Cardiac muscle cell (in vitro differentiated cells and primary cell): ENCODE measurements at regions not wholly inside any gene's neighbourhood (a gene's known extent, or its start where the extent isn't known, plus 50 kb on each side); places are given as distances from the start of the nearest gene placed in this dataset.

Source experiments
- DNase-seq, 2 donors: peaks; one replicate each; pipeline versions ENCODE4 v3.0.0 to v3.0.0-alpha.2; 2010 to 2017; ENCODE audit warnings: low read depth in 1 of 2, low spot score in 1 of 2
- H3K27ac ChIP-seq: fragments of 200-600 bp; sonication (generic); 2 replicates; pipeline ENCODE4 v1.5.1; 2016
- H3K27me3 ChIP-seq: fragments of 200-600 bp; sonication (generic); 2 replicates; pipeline ENCODE4 v1.6.0; 2016; ENCODE audit warnings: control low read depth
- H3K36me3 ChIP-seq: fragments of 200-600 bp; sonication (generic); 2 replicates; pipeline ENCODE4 v1.5.1; 2016; ENCODE audit warnings: control low read depth
- H3K4me1 ChIP-seq: fragments of 200-600 bp; sonication (generic); 2 replicates; pipeline ENCODE4 v1.8.1; 2017; ENCODE audit warnings: low read depth, mild to moderate bottlenecking, mixed run types
- H3K4me3 ChIP-seq: fragments of 200-600 bp; sonication (generic); 2 replicates; pipeline ENCODE4 v1.5.1; 2016; ENCODE audit warnings: mild to moderate bottlenecking
- H3K9me3 ChIP-seq: fragments of 200-600 bp; sonication (generic); 2 replicates; pipeline ENCODE4 v1.5.1; 2017; ENCODE audit warnings: low read depth, mild to moderate bottlenecking, control low read depth
- TF ChIP-seq, protein P1 (sequence below): IDR thresholded peaks from 2 replicates; pipeline ENCODE4 v1.5.1; 2012; ENCODE audit warnings: low read depth, mild to moderate bottlenecking, low read length

DNA sequence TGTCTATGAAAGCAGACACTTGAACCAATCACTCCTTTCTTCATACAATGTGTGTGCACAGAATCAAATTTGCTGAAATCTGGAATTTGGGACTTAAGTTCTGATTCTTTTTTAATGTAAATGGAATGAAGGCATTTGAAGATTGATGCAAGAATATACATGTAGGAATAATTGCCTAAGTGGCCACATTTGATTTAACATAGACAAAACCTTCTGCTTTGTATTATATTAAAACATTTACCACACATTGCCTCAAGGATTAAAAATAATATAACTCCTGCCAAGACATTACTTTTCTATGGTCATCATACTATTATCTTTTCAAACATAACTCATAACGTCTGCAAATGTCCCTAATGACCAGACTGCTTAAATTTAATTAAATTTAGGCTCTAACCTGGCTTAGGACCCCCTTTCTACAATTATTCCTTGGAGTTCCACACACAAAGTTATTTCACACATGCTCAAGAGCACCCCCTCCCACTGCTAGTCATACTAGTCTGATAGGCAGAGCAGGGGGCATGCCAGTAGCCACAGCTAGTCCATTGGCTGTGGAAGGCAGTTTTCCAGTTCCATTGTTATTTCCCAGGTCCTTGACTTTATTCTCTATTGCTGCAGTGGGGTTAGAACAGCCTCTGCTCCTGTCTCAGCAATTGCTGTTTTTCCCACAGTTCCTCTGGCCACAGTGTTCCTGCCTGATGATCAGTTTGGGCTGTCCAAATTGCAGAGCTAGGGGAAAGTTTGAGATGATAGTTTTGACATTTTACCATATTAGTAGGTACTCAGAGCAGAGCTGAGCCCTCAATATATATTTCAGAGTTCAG lies 360.6 kb upstream of the GRAMD2B start:
- Histone ChIP-seq H3K27ac (no peak overlapping the region), H3K4me1 (no peaks in the 10 kb centered on the region), H3K36me3 (no peaks in the 10 kb centered on the region), H3K4me3 (no peak overlapping the region), H3K27me3 (no peaks in the 10 kb centered on the region), H3K9me3 (no peaks in the 10 kb centered on the region)
- TF ChIP-seq, protein P1, sequence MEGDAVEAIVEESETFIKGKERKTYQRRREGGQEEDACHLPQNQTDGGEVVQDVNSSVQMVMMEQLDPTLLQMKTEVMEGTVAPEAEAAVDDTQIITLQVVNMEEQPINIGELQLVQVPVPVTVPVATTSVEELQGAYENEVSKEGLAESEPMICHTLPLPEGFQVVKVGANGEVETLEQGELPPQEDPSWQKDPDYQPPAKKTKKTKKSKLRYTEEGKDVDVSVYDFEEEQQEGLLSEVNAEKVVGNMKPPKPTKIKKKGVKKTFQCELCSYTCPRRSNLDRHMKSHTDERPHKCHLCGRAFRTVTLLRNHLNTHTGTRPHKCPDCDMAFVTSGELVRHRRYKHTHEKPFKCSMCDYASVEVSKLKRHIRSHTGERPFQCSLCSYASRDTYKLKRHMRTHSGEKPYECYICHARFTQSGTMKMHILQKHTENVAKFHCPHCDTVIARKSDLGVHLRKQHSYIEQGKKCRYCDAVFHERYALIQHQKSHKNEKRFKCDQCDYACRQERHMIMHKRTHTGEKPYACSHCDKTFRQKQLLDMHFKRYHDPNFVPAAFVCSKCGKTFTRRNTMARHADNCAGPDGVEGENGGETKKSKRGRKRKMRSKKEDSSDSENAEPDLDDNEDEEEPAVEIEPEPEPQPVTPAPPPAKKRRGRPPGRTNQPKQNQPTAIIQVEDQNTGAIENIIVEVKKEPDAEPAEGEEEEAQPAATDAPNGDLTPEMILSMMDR: no peak
- no peak for DNase-seq

DNA sequence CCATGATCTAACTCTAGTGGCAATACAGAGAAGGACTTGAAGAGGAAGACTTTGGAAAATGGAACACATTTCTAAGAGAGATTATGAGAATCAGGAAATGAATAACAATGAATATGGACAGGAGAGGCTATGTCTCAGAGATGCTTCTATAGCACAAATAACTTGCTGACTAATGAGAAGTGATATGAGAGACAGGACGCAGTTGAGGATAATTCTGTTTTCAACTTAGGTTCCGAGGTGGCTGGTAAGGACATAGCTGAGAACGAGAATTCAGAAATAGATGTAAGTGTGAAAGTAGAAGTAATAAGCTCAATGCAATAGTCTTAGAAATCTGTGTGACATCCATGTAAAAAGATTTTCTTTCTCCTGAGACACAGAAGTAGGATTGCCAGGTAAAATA lies 358.1 kb upstream of the GRAMD2B start:
- TF ChIP-seq, protein P1: no peak
- H3K27ac ChIP-seq: no peak overlapping the region
- no peak for DNase-seq
- H3K4me3 ChIP-seq: no peak overlapping the region
- H3K36me3 ChIP-seq: no peaks in the 10 kb centered on the region
- no peaks in the 10 kb centered on the region for H3K27me3 ChIP-seq
- H3K4me1 ChIP-seq: no peaks in the 10 kb centered on the region
- no peaks in the 10 kb centered on the region for H3K9me3 ChIP-seq

DNA sequence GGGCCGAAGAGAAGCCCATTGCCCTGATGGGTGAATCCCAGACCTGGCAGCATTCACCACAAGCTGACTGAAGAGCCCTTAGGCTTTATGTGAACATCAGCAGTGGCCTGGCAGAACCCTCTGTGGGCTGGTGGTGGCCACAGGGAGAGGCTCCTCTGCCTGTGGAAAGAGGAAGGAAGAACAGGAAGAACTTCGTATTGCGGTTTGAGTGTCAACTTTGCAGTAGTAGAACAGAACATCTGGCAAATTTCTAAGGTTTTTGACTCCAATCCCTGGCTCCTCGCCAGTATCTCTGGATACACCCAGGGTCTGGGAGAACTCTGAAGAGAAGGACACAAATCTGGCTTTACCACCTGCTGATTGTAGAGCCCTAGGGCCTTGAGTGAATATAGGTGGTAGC lies 356.4 kb upstream of the GRAMD2B start:
- TF ChIP-seq, protein P1: no peak
- Histone ChIP-seq H3K27ac (no peak overlapping the region), H3K36me3 (no peaks in the 10 kb centered on the region), H3K27me3 (no peaks in the 10 kb centered on the region), H3K9me3 (no peaks in the 10 kb centered on the region), H3K4me1 (no peaks in the 10 kb centered on the region), H3K4me3 (no peak overlapping the region)
- DNase-seq: peak in 1 of 2 donors; percentile 35

DNA sequence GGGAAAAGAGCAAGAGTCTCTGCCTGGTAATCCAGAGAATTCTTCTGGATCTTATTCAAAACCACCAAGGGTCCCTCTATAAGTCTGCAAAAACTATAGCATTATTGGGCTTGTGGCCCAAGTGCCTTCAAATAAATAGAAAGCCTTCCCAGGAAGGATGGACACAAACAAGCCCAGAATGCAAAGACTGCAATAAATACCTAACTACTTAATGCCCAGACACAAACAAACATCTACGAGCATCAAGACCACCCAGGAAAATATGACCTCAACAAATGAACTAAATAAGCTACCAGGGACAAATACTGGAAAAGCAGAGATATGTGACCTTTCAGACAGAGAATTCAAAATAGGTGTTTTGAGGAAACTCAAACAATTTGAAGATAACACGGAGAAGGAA lies 355.8 kb upstream of the GRAMD2B start:
- Histone ChIP-seq H3K27me3 (no peaks in the 10 kb centered on the region), H3K36me3 (no peaks in the 10 kb centered on the region), H3K4me3 (no peak overlapping the region), H3K4me1 (no peaks in the 10 kb centered on the region), H3K27ac (no peak overlapping the region), H3K9me3 (no peaks in the 10 kb centered on the region)
- DNase-seq: no peak
- TF ChIP-seq, protein P1: no peak

DNA sequence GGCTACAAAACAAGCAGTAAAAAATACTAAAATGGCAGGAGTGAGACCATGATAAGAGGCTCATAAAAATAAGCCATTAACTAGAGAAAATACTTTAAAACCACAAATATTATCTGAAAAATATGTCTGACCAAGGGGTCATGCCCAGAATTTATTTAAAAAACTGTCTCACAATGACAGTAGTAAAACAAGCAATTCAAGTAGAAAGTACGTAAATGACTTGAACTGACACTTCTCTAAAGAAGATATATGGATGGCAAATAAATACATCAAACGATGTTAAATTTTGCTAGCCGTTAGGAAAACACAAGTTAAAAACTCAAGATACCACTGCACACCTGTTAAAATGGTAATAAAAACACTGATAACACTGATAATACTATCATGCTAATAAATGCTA lies 353.9 kb upstream of the GRAMD2B start:
- Histone ChIP-seq H3K4me1 (no peaks in the 10 kb centered on the region), H3K4me3 (no peak overlapping the region), H3K27ac (no peak overlapping the region), H3K27me3 (no peaks in the 10 kb centered on the region), H3K36me3 (no peaks in the 10 kb centered on the region), H3K9me3 (no peaks in the 10 kb centered on the region)
- TF ChIP-seq, protein P1: no peak
- DNase-seq: no peak
